HEK293T (cell line): ENCODE measurements at regions not wholly inside any gene's neighbourhood (a gene's known extent, or its start where the extent isn't known, plus 50 kb on each side); places are given as distances from the start of the nearest gene placed in this dataset.
"Not testable (repeated sequence)": the region's sequence is repeated elsewhere in the genome, so short reads cannot be mapped to it uniquely, and the experiment has no call there.

Source experiments
- CTCF ChIA-PET: fragments of 350-600 bp; formaldehyde crosslinking; extraction: SDS; loops from one replicate; lab custom pipeline; 2021; ENCODE audit warnings: antibody characterized with exemption, inconsistent platforms; lab: Yijun Ruan, JAX
- POLR2A ChIA-PET: fragments of 350-600 bp; formaldehyde crosslinking; extraction: SDS; loops from one replicate; lab custom pipeline; 2020; ENCODE audit warnings: antibody characterized with exemption, inconsistent platforms; lab: Yijun Ruan, JAX
- DNase-seq: peaks from one replicate; pipeline ENCODE4 v3.0.0; 2012; ENCODE audit warnings: mixed read lengths; ENCODE audit errors: extremely low spot score
- ARNT ChIP-seq: fragments of 450-650 bp; IDR thresholded peaks from 2 replicates; pipeline ENCODE4 v1.6.1; 2017; ENCODE audit warnings: mild to moderate bottlenecking
- BHLHE40 ChIP-seq: fragments of 450-650 bp; IDR thresholded peaks from 2 replicates; pipeline ENCODE4 v1.6.1; 2016; ENCODE audit warnings: mild to moderate bottlenecking, moderate library complexity, borderline replicate concordance
- CTBP1 ChIP-seq: fragments of 450-650 bp; IDR thresholded peaks from 2 replicates; pipeline ENCODE4 v1.6.1; 2016; ENCODE audit warnings: borderline replicate concordance
- ELF4 ChIP-seq: fragments of 450-650 bp; IDR thresholded peaks from 2 replicates; pipeline ENCODE4 v1.6.1; 2017; ENCODE audit warnings: antibody characterized with exemption
- FOXA1 ChIP-seq: fragments of 450-650 bp; IDR thresholded peaks from 2 replicates; pipeline ENCODE4 v1.6.1; 2016; ENCODE audit warnings: mild to moderate bottlenecking
- FOXK2 ChIP-seq: fragments of 450-650 bp; IDR thresholded peaks from 2 replicates; pipeline ENCODE4 v1.6.1; 2016; ENCODE audit warnings: mild to moderate bottlenecking
- FOXM1 ChIP-seq: fragments of 450-650 bp; IDR thresholded peaks from 2 replicates; pipeline ENCODE4 v1.6.1; 2017; ENCODE audit warnings: mild to moderate bottlenecking, borderline replicate concordance
- HDGF ChIP-seq: fragments of 450-650 bp; IDR thresholded peaks from 2 replicates; pipeline ENCODE4 v1.6.1; 2017; ENCODE audit warnings: antibody characterized with exemption, borderline replicate concordance
- L3MBTL2 ChIP-seq: fragments of 450-650 bp; conservative IDR thresholded peaks from 2 replicates; pipeline ENCODE4 v1.6.1; 2016; ENCODE audit warnings: mild to moderate bottlenecking
- LEF1 ChIP-seq: fragments of 450-650 bp; IDR thresholded peaks from 2 replicates; pipeline ENCODE4 v1.6.1; 2017; ENCODE audit warnings: mild to moderate bottlenecking, borderline replicate concordance
- NFRKB ChIP-seq: fragments of 450-650 bp; IDR thresholded peaks from 2 replicates; pipeline ENCODE4 v1.6.1; 2016; ENCODE audit warnings: mild to moderate bottlenecking, moderate library complexity
- PKNOX1 ChIP-seq: fragments of 450-650 bp; IDR thresholded peaks from 2 replicates; pipeline ENCODE4 v1.6.1; 2016
- SP1 ChIP-seq: fragments of 450-650 bp; IDR thresholded peaks from 2 replicates; pipeline ENCODE4 v1.6.1; 2017
- SUZ12 ChIP-seq: fragments of 450-650 bp; IDR thresholded peaks from 2 replicates; pipeline ENCODE4 v1.6.1; 2016; ENCODE audit warnings: mild to moderate bottlenecking
- TARDBP ChIP-seq: fragments of 450-650 bp; IDR thresholded peaks from 2 replicates; pipeline ENCODE4 v1.6.1; 2016
- ZNF384 ChIP-seq: fragments of 450-650 bp; IDR thresholded peaks from 2 replicates; pipeline ENCODE4 v1.6.1; 2016

GRCh38 chr9:65459756-65460320 lies 174.8 kb upstream of the FOXD4L5 start:
- DNase-seq = no peak
- ChIA-PET POLR2A (no interaction called here), CTCF (no interaction called here)
- TF ChIP-seq L3MBTL2 (no peak), HDGF (no peak), PKNOX1 (no peak), CTBP1 (no peak), FOXA1 (no peak), LEF1 (no peak), BHLHE40 (no peak), ARNT (no peak)

GRCh38 chr9:65458992-65459391 lies 174.0 kb upstream of the FOXD4L5 start:
- no peak for DNase-seq
- ChIA-PET CTCF (no interaction called here), POLR2A (no interaction called here)
- TF ChIP-seq L3MBTL2 (no peak), NFRKB (no peak), HDGF (no peak), TARDBP (no peak), SUZ12 (no peak), ELF4 (no peak), BHLHE40 (no peak), LEF1 (no peak), ZNF384 (no peak), FOXA1 (no peak), ARNT (no peak), SP1 (no peak), PKNOX1 (no peak), FOXK2 (no peak), CTBP1 (no peak), FOXM1 (no peak)

GRCh38 chr9:65458465-65458864 lies 173.5 kb upstream of the FOXD4L5 start:
- ChIA-PET POLR2A (no interaction called here), CTCF (no interaction called here)
- DNase-seq = no peak
- TF ChIP-seq FOXA1 = no peak

- DNase-seq, POLR2A ChIA-PET, CTCF ChIA-PET: not testable (repeated sequence)
Measured at GRCh38 chr9:65456991-65457390, 172.0 kb upstream of the FOXD4L5 start.

- DNase-seq, CTCF ChIA-PET, POLR2A ChIA-PET: not testable (repeated sequence)
Measured at GRCh38 chr9:65455751-65456647, 171.0 kb upstream of the FOXD4L5 start.

- POLR2A ChIA-PET, DNase-seq, CTCF ChIA-PET: not testable (repeated sequence)
Measured at GRCh38 chr9:65455136-65455535, 170.1 kb upstream of the FOXD4L5 start.

GRCh38 chr9:65454666-65455065 lies 169.7 kb upstream of the FOXD4L5 start:
- POLR2A ChIA-PET, DNase-seq, CTCF ChIA-PET: not testable (repeated sequence)

GRCh38 chr9:65454034-65454433 lies 169.0 kb upstream of the FOXD4L5 start:
- POLR2A ChIA-PET, DNase-seq, CTCF ChIA-PET: not testable (repeated sequence)

- POLR2A ChIA-PET, CTCF ChIA-PET, DNase-seq: not testable (repeated sequence)
Measured at GRCh38 chr9:65449886-65450610, 165.0 kb upstream of the FOXD4L5 start.
